Activated T-helper 1 cell treated with anti-CD3 and anti-CD28 coated beads, Interleukin-12 subunit alpha, Interleukin-12 subunit beta, Interleukin-2, Interleukin-4 antibody, amounts not matched to agents 30 ng/mL and 10 ng/mL and 1 ng/mL, durations not matched to agents 14 hours and 24 hours and 36 hours (primary cell): ENCODE measurements at regions not wholly inside any gene's neighbourhood (a gene's known extent, or its start where the extent isn't known, plus 50 kb on each side); places are given as distances from the start of the nearest gene placed in this dataset.

Experiments used
- DNase-seq: peaks from one replicate; pipeline ENCODE4 v3.0.0; 2021; ENCODE audit warnings: low spot score
- H3K27ac Mint-ChIP-seq: one replicate; pipeline ENCODE4 v1.8.0; 2021; ENCODE audit warnings: mild to moderate bottlenecking, mixed read lengths
- H3K27me3 Mint-ChIP-seq: one replicate; pipeline ENCODE4 v1.8.0; 2022; ENCODE audit warnings: mild to moderate bottlenecking, moderate library complexity, mixed read lengths; ENCODE audit not compliant: insufficient read depth
- H3K36me3 Mint-ChIP-seq: one replicate; pipeline ENCODE4 v1.8.0; 2021; ENCODE audit warnings: low read depth, mixed read lengths
- H3K4me1 Mint-ChIP-seq: one replicate; pipeline ENCODE4 v1.8.0; 2021; ENCODE audit warnings: low read depth, mixed read lengths
- H3K4me3 Mint-ChIP-seq: one replicate; pipeline ENCODE4 v1.8.0; 2021; ENCODE audit warnings: mild to moderate bottlenecking, moderate library complexity, mixed read lengths
- H3K9me3 Mint-ChIP-seq: one replicate; pipeline ENCODE4 v1.8.0; 2021; ENCODE audit warnings: mixed read lengths
- intact Hi-C: fragments of 100-400 bp; cut with micrococcal nuclease; formaldehyde crosslinking; loops from one replicate; pipeline ENCODE4 v1.15.1; 2024

- intact Hi-C loops = no loop called here
- H3K36me3 Mint-ChIP-seq = peaks cover 8% of the 10 kb centered on the region
- DNase-seq = no peak
- H3K27ac Mint-ChIP-seq = no peak overlapping the region
- no peak overlapping the region for H3K4me3 Mint-ChIP-seq
- no peaks in the 10 kb centered on the region for H3K27me3 Mint-ChIP-seq
- H3K9me3 Mint-ChIP-seq = no peaks in the 10 kb centered on the region
- H3K4me1 Mint-ChIP-seq = peaks cover 37% of the 10 kb centered on the region
Observed at GRCh38 chrX:10021461-10022272, 54.5 kb downstream of the CLDN34 start.

GRCh38 chrX:10022273-10022541 is 55.0 kb downstream of the CLDN34 start:
- Mint-ChIP-seq H3K27me3 (no peaks in the 10 kb centered on the region), H3K9me3 (no peaks in the 10 kb centered on the region), H3K27ac (no peak overlapping the region), H3K4me1 (peaks cover 32% of the 10 kb centered on the region), H3K4me3 (no peak overlapping the region), H3K36me3 (peaks cover 3% of the 10 kb centered on the region)
- DNase-seq = no peak
- intact Hi-C loops = no loop called here

GRCh38 chrX:10022580-10023245 is 55.6 kb downstream of the CLDN34 start:
- intact Hi-C loops = no loop called here
- Mint-ChIP-seq H3K4me3 (no peak overlapping the region), H3K4me1 (peaks cover 28% of the 10 kb centered on the region), H3K9me3 (no peaks in the 10 kb centered on the region), H3K36me3 (peaks cover 3% of the 10 kb centered on the region), H3K27me3 (no peaks in the 10 kb centered on the region), H3K27ac (no peak overlapping the region)
- no peak for DNase-seq

GRCh38 chrX:10023821-10024220 is 56.7 kb downstream of the CLDN34 start:
- Mint-ChIP-seq H3K27ac (no peak overlapping the region), H3K9me3 (no peaks in the 10 kb centered on the region), H3K4me3 (no peak overlapping the region), H3K27me3 (no peaks in the 10 kb centered on the region), H3K36me3 (peaks cover 3% of the 10 kb centered on the region), H3K4me1 (peaks cover 21% of the 10 kb centered on the region)
- intact Hi-C loops = no loop called here
- DNase-seq = no peak

GRCh38 chrX:10025742-10026493 is 58.8 kb downstream of the CLDN34 start:
- Mint-ChIP-seq H3K4me1 (peaks cover 21% of the 10 kb centered on the region), H3K27me3 (no peaks in the 10 kb centered on the region), H3K4me3 (no peak overlapping the region), H3K36me3 (peaks cover 3% of the 10 kb centered on the region), H3K27ac (no peak overlapping the region), H3K9me3 (no peaks in the 10 kb centered on the region)
- intact Hi-C loops = no loop called here
- no peak for DNase-seq

- peaks cover 11% of the 10 kb centered on the region for H3K4me1 Mint-ChIP-seq
- H3K9me3 Mint-ChIP-seq = no peaks in the 10 kb centered on the region
- intact Hi-C loops = no loop called here
Observed at GRCh38 chrX:10028283-10029104, 61.3 kb downstream of the CLDN34 start.

GRCh38 chrX:10030570-10030969 is 63.4 kb downstream of the CLDN34 start:
- peaks cover 7% of the 10 kb centered on the region for H3K36me3 Mint-ChIP-seq
- intact Hi-C loops = no loop called here
- H3K27me3 Mint-ChIP-seq = no peaks in the 10 kb centered on the region
- no peak overlapping the region for H3K4me3 Mint-ChIP-seq
- DNase-seq = no peak
- no peaks in the 10 kb centered on the region for H3K9me3 Mint-ChIP-seq
- H3K4me1 Mint-ChIP-seq = peaks cover 15% of the 10 kb centered on the region
- no peak overlapping the region for H3K27ac Mint-ChIP-seq

More at GRCh38 chrX:10028283-10029104, 61.3 kb downstream of the CLDN34 start:
- no peak overlapping the region for H3K4me3 Mint-ChIP-seq
- no peak for DNase-seq
- H3K27me3 Mint-ChIP-seq = no peaks in the 10 kb centered on the region
- no peak overlapping the region for H3K27ac Mint-ChIP-seq
- peaks cover 3% of the 10 kb centered on the region for H3K36me3 Mint-ChIP-seq

- Mint-ChIP-seq H3K4me1 (peaks cover 15% of the 10 kb centered on the region), H3K27ac (no peak overlapping the region), H3K36me3 (peaks cover 7% of the 10 kb centered on the region), H3K9me3 (no peaks in the 10 kb centered on the region), H3K4me3 (no peak overlapping the region), H3K27me3 (no peaks in the 10 kb centered on the region)
- intact Hi-C loops = no loop called here
- no peak for DNase-seq
Observed at GRCh38 chrX:10031746-10032145, 64.6 kb downstream of the CLDN34 start.

GRCh38 chrX:10032147-10032546 is 65.0 kb downstream of the CLDN34 start:
- H3K27me3 Mint-ChIP-seq = no peaks in the 10 kb centered on the region
- H3K36me3 Mint-ChIP-seq = peaks cover 7% of the 10 kb centered on the region
- H3K9me3 Mint-ChIP-seq = no peaks in the 10 kb centered on the region
- intact Hi-C loops = no loop called here
- H3K27ac Mint-ChIP-seq = no peak overlapping the region
- no peak overlapping the region for H3K4me3 Mint-ChIP-seq
- peaks cover 15% of the 10 kb centered on the region for H3K4me1 Mint-ChIP-seq
- DNase-seq = no peak

- peaks cover 7% of the 10 kb centered on the region for H3K36me3 Mint-ChIP-seq
- H3K4me1 Mint-ChIP-seq = peaks cover 15% of the 10 kb centered on the region
- intact Hi-C loops = no loop called here
- no peaks in the 10 kb centered on the region for H3K27me3 Mint-ChIP-seq
- H3K27ac Mint-ChIP-seq = no peak overlapping the region
- DNase-seq = no peak
- H3K4me3 Mint-ChIP-seq = no peak overlapping the region
- H3K9me3 Mint-ChIP-seq = no peaks in the 10 kb centered on the region
Observed at GRCh38 chrX:10033375-10034007, 66.3 kb downstream of the CLDN34 start.

GRCh38 chrX:10034740-10035260 is 67.6 kb downstream of the CLDN34 start:
- intact Hi-C loops = no loop called here
- Mint-ChIP-seq H3K27ac (no peak overlapping the region), H3K36me3 (peaks cover 7% of the 10 kb centered on the region), H3K27me3 (no peaks in the 10 kb centered on the region), H3K9me3 (no peaks in the 10 kb centered on the region), H3K4me1 (peaks cover 16% of the 10 kb centered on the region), H3K4me3 (no peak overlapping the region)
- DNase-seq = no peak

GRCh38 chrX:10038585-10038984 is 71.4 kb downstream of the CLDN34 start:
- Mint-ChIP-seq H3K27ac (no peak overlapping the region), H3K27me3 (no peaks in the 10 kb centered on the region), H3K4me1 (peaks cover 17% of the 10 kb centered on the region), H3K4me3 (no peak overlapping the region), H3K36me3 (peaks cover 4% of the 10 kb centered on the region), H3K9me3 (no peaks in the 10 kb centered on the region)
- DNase-seq = no peak
- intact Hi-C loops = no loop called here
